Mucosa of descending colon (tissue), 3 donors: ENCODE measurements at regions not wholly inside any gene's neighbourhood (a gene's known extent, or its start where the extent isn't known, plus 50 kb on each side); places are given as distances from the start of the nearest gene placed in this dataset.

Experiments
- ATAC-seq: fragments of 200-7000 bp; cut with Tn5 transposase; one replicate; pipeline ENCODE4 v1.9.1; 2020; ENCODE audit warnings: mild to moderate bottlenecking, moderate library complexity
- DNase-seq, 3 donors: peaks; one replicate each; pipeline ENCODE4 v3.0.0-alpha.2; 2020
- H3K36me3 ChIP-seq: fragments of 200-600 bp; one replicate; pipeline ENCODE4 v1.8.0; 2021; ENCODE audit warnings: low read depth, mild to moderate bottlenecking
- H3K4me1 ChIP-seq: fragments of 200-600 bp; one replicate; pipeline ENCODE4 v1.8.0; 2021; ENCODE audit warnings: low read depth, mild to moderate bottlenecking
- H3K4me3 ChIP-seq: fragments of 200-600 bp; one replicate; pipeline ENCODE4 v1.8.0; 2021; ENCODE audit warnings: mild to moderate bottlenecking
- H3K9me3 ChIP-seq: fragments of 200-600 bp; one replicate; pipeline ENCODE4 v1.8.0; 2021; ENCODE audit warnings: mild to moderate bottlenecking
- CTCF ChIP-seq: fragments of 200-600 bp; IDR thresholded peaks from one replicate; pipeline ENCODE4 v1.8.0; 2022; ENCODE audit warnings: antibody characterized with exemption, mild to moderate bottlenecking
- intact Hi-C, 2 donors: fragments of 100-400 bp; cut with DNase I in 1 of 2; cut with micrococcal nuclease in 1 of 2; formaldehyde crosslinking; loops; one replicate each; pipeline versions ENCODE4 v1.11.0 to v1.11.1; 2022; cut with DNase I, micrococcal nuclease
- donor health status: DM: no; HTN: no; CAD: no; lungs with moderate emphysema.
- donor health status: DM: no; HTN: no; CAD: no.
- donor health status: DM: no; HTN: yes; CAD: no.

- ATAC-seq (no peak), DNase-seq (no peak)
- Histone ChIP-seq H3K36me3 (no peaks in the 10 kb centered on the region), H3K4me1 (no peaks in the 10 kb centered on the region), H3K4me3 (no peak overlapping the region), H3K9me3 (no peaks in the 10 kb centered on the region)
- intact Hi-C loops, result no loop called here
- no peak for TF ChIP-seq CTCF
Measured at GRCh38 chr13:78832461-78832860, 173.5 kb upstream of the OBI1 start.

GRCh38 chr13:78830508-78830907 is 171.6 kb upstream of the OBI1 start:
- no peaks in the 10 kb centered on the region for H3K9me3 ChIP-seq
- no peak for DNase-seq
- no peak for ATAC-seq
- H3K36me3 ChIP-seq, result no peaks in the 10 kb centered on the region
- TF ChIP-seq CTCF, result no peak
- H3K4me1 ChIP-seq, result no peaks in the 10 kb centered on the region
- H3K4me3 ChIP-seq, result no peak overlapping the region
- intact Hi-C loops, result no loop called here

- H3K9me3 ChIP-seq, result no peaks in the 10 kb centered on the region
- no peak overlapping the region for H3K4me3 ChIP-seq
- no peaks in the 10 kb centered on the region for H3K4me1 ChIP-seq
- DNase-seq, result no peak
- H3K36me3 ChIP-seq, result no peaks in the 10 kb centered on the region
- no peak for ATAC-seq
- TF ChIP-seq CTCF, result no peak
- intact Hi-C loops, result no loop called here
Measured at GRCh38 chr13:78829821-78830220, 170.9 kb upstream of the OBI1 start.

- intact Hi-C loops, result no loop called here
- TF ChIP-seq CTCF, result no peak
- DNase-seq, result no peak
- ATAC-seq, result no peak
- no peaks in the 10 kb centered on the region for H3K9me3 ChIP-seq
- no peak overlapping the region for H3K4me3 ChIP-seq
- no peaks in the 10 kb centered on the region for H3K4me1 ChIP-seq
- no peaks in the 10 kb centered on the region for H3K36me3 ChIP-seq
Measured at GRCh38 chr13:78827471-78827870, 168.5 kb upstream of the OBI1 start.

- intact Hi-C loops, result no loop called here
- no peaks in the 10 kb centered on the region for H3K4me1 ChIP-seq
- no peaks in the 10 kb centered on the region for H3K9me3 ChIP-seq
- H3K36me3 ChIP-seq, result no peaks in the 10 kb centered on the region
- ATAC-seq (no peak), DNase-seq (no peak)
- no peak overlapping the region for H3K4me3 ChIP-seq
- TF ChIP-seq CTCF, result no peak
Measured at GRCh38 chr13:78826936-78827335, 168.0 kb upstream of the OBI1 start.

- no peak for TF ChIP-seq CTCF
- no peaks in the 10 kb centered on the region for H3K4me1 ChIP-seq
- ATAC-seq (no peak), DNase-seq (no peak)
- intact Hi-C loops, result no loop called here
- no peaks in the 10 kb centered on the region for H3K9me3 ChIP-seq
- no peaks in the 10 kb centered on the region for H3K36me3 ChIP-seq
- no peak overlapping the region for H3K4me3 ChIP-seq
Measured at GRCh38 chr13:78826312-78826711, 167.4 kb upstream of the OBI1 start.
